IPS-20b (cell line): ENCODE measurements at regions not wholly inside any gene's neighbourhood (a gene's known extent, or its start where the extent isn't known, plus 50 kb on each side); places are given as distances from the start of the nearest gene placed in this dataset.

Experiments
- H3K27ac ChIP-seq: one replicate; pipeline ENCODE4 v1.5.1; 2013; ENCODE audit warnings: low read length
- H3K27me3 ChIP-seq: 2 replicates; pipeline ENCODE4 v1.6.1; 2013; ENCODE audit warnings: mild to moderate bottlenecking, low read length, inconsistent platforms; ENCODE audit not compliant: insufficient read depth
- H3K36me3 ChIP-seq: 2 replicates; pipeline ENCODE4 v1.6.1; 2013; ENCODE audit warnings: low read depth, mild to moderate bottlenecking, inconsistent platforms, low read length, moderate library complexity; ENCODE audit not compliant: insufficient read depth
- H3K4me1 ChIP-seq: 2 replicates; pipeline ENCODE4 v1.6.1; 2013; ENCODE audit warnings: mild to moderate bottlenecking, control low read depth, inconsistent platforms, low read length, moderate library complexity; ENCODE audit not compliant: insufficient read depth
- H3K4me3 ChIP-seq: 2 replicates; pipeline ENCODE4 v1.5.1; 2013; ENCODE audit warnings: mild to moderate bottlenecking, low read length, inconsistent platforms
- H3K9ac ChIP-seq: 2 replicates; pipeline ENCODE4 v1.6.1; 2013; ENCODE audit warnings: low read depth, mild to moderate bottlenecking, inconsistent platforms, low read length, moderate library complexity
- H3K9me3 ChIP-seq: 2 replicates; pipeline ENCODE4 v1.6.1; 2013; ENCODE audit warnings: mild to moderate bottlenecking, low read depth, low read length, inconsistent platforms; ENCODE audit not compliant: insufficient read depth

- Histone ChIP-seq H3K9me3 (no peaks in the 10 kb centered on the region), H3K4me3 (no peak overlapping the region), H3K9ac (no peak overlapping the region), H3K27ac (no peak overlapping the region), H3K36me3 (no peaks in the 10 kb centered on the region), H3K27me3 (no peaks in the 10 kb centered on the region), H3K4me1 (no peaks in the 10 kb centered on the region)
These were observed 461.7 kb upstream of the SOX11 start for GRCh38 chr2:5230444-5230843.

GRCh38 chr2:5230855-5231254 lies 461.3 kb upstream of the SOX11 start:
- H3K9ac ChIP-seq: no peak overlapping the region
- H3K4me1 ChIP-seq: no peaks in the 10 kb centered on the region
- no peaks in the 10 kb centered on the region for H3K36me3 ChIP-seq
- H3K4me3 ChIP-seq: no peak overlapping the region
- no peak overlapping the region for H3K27ac ChIP-seq
- no peaks in the 10 kb centered on the region for H3K27me3 ChIP-seq
- no peaks in the 10 kb centered on the region for H3K9me3 ChIP-seq

- Histone ChIP-seq H3K9ac (no peak overlapping the region), H3K4me1 (no peaks in the 10 kb centered on the region), H3K27me3 (no peaks in the 10 kb centered on the region), H3K27ac (no peak overlapping the region), H3K36me3 (no peaks in the 10 kb centered on the region), H3K4me3 (no peak overlapping the region), H3K9me3 (no peaks in the 10 kb centered on the region)
These were observed 460.9 kb upstream of the SOX11 start for GRCh38 chr2:5231287-5231686.

DNA sequence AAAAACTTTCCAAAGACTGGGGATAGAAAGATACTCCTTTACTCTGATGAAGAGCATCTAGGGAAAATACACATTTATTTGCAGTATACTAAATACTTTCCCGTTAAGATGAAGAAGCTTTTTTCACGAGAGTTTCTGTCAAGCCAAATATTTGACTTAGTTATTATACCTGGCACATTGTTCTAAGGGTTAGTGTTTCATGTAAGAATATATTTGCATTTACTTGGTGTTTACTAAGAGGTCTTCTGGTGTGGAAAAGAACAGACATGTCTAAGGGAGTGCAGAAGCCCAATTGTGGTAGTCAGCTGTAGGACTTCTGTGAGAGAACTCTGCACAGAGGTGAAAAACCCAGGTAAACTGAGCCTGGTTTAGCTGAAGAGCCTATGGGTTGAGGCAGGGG lies 457.6 kb upstream of the SOX11 start:
- H3K9me3 ChIP-seq: no peaks in the 10 kb centered on the region
- no peaks in the 10 kb centered on the region for H3K27me3 ChIP-seq
- H3K27ac ChIP-seq: no peak overlapping the region
- no peak overlapping the region for H3K4me3 ChIP-seq
- H3K4me1 ChIP-seq: no peaks in the 10 kb centered on the region
- no peak overlapping the region for H3K9ac ChIP-seq
- no peaks in the 10 kb centered on the region for H3K36me3 ChIP-seq

DNA sequence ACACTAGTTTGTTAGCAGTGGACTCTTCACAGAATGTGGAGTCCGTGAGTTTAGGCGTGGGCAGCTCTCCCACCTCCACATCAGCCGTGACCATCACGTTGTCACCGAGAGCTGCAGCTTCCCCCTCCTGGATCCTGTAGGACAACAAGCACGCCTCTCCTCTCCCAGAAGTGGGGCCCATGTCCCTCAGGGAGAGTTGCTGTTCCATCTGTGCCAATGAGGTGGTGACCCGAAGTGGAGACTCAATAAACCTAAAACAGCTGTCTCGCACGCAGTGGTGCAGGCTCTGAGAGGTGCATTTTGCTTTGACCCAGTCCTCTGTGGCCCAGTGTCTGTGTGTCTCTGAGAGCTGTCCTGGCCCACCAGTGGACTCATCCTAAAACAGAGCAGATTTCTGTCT lies 456.5 kb upstream of the SOX11 start:
- no peaks in the 10 kb centered on the region for H3K9me3 ChIP-seq
- no peaks in the 10 kb centered on the region for H3K36me3 ChIP-seq
- H3K27ac ChIP-seq: no peak overlapping the region
- no peaks in the 10 kb centered on the region for H3K27me3 ChIP-seq
- H3K4me1 ChIP-seq: no peaks in the 10 kb centered on the region
- H3K4me3 ChIP-seq: no peak overlapping the region
- H3K9ac ChIP-seq: no peak overlapping the region

- H3K27ac ChIP-seq: no peak overlapping the region
- H3K9me3 ChIP-seq: no peaks in the 10 kb centered on the region
- no peaks in the 10 kb centered on the region for H3K4me1 ChIP-seq
- H3K27me3 ChIP-seq: no peaks in the 10 kb centered on the region
- H3K36me3 ChIP-seq: no peaks in the 10 kb centered on the region
- H3K9ac ChIP-seq: no peak overlapping the region
- H3K4me3 ChIP-seq: no peak overlapping the region
These were observed 455.9 kb upstream of the SOX11 start for GRCh38 chr2:5236249-5236648.

GRCh38 chr2:5242751-5243150 lies 449.4 kb upstream of the SOX11 start:
- Histone ChIP-seq H3K36me3 (no peaks in the 10 kb centered on the region), H3K9ac (no peak overlapping the region), H3K9me3 (no peaks in the 10 kb centered on the region), H3K27me3 (no peaks in the 10 kb centered on the region), H3K4me3 (no peak overlapping the region), H3K4me1 (no peaks in the 10 kb centered on the region), H3K27ac (no peak overlapping the region)

DNA sequence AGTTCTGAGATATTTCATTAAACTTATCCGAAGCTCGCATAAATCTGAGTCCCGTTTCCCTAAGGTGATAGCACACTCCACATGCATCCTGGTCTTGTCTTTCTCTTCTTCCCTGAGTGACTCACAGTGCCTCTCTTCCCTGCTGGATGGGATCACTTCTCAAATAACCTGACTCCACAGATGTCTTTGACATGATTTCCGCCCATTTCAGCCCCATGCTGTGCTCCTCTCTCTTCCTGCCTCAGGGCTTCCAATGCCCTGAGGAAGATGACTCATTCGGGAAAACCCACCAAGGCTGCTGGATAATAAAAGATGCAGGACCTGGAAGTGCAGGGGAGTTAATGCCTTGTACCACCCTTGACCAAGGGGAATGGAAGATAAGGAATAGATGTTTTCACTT lies 441.7 kb upstream of the SOX11 start:
- Histone ChIP-seq H3K9ac (no peak overlapping the region), H3K9me3 (no peaks in the 10 kb centered on the region), H3K36me3 (no peaks in the 10 kb centered on the region), H3K27me3 (no peaks in the 10 kb centered on the region), H3K27ac (no peak overlapping the region), H3K4me1 (peaks cover 7% of the 10 kb centered on the region; the same call in 1 of the 2 replicates), H3K4me3 (no peak overlapping the region)

DNA sequence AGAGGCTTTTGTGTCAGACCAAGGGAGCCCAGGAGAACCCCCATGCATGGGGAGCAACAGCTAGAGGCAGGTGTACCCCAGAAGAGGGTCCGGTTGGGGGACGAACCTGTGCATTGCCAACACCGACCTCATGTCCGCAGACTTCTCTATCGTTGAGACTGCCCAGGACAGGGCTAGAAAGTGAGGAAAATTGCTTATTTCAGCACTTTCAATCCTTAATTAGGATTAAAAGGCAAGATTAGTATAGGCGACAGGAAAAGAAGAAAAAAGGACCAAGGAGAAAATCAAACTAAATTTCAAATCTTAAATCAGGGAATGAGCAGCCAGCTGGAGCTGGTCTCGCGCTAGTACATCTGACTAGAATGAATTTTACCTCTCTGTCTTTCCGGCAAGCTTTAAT lies 438.9 kb upstream of the SOX11 start:
- peaks cover 7% of the 10 kb centered on the region; the same call in 1 of the 2 replicates for H3K4me1 ChIP-seq
- no peaks in the 10 kb centered on the region for H3K36me3 ChIP-seq
- H3K27ac ChIP-seq: no peak overlapping the region
- no peak overlapping the region for H3K4me3 ChIP-seq
- H3K27me3 ChIP-seq: no peaks in the 10 kb centered on the region
- H3K9ac ChIP-seq: no peak overlapping the region
- H3K9me3 ChIP-seq: 0 out of 2 replicates have a peak, but pooled peaks cover 3% of the 10 kb centered on the region

- no peak overlapping the region for H3K27ac ChIP-seq
- no peaks in the 10 kb centered on the region for H3K27me3 ChIP-seq
- 0 out of 2 replicates have a peak, but pooled peaks cover 11% of the 10 kb centered on the region for H3K9me3 ChIP-seq
- no peak overlapping the region for H3K9ac ChIP-seq
- H3K4me1 ChIP-seq: peaks cover 5% of the 10 kb centered on the region; the same call in 1 of the 2 replicates
- H3K36me3 ChIP-seq: no peaks in the 10 kb centered on the region
- H3K4me3 ChIP-seq: no peak overlapping the region
These were observed 437.3 kb upstream of the SOX11 start for GRCh38 chr2:5254791-5255332.

DNA sequence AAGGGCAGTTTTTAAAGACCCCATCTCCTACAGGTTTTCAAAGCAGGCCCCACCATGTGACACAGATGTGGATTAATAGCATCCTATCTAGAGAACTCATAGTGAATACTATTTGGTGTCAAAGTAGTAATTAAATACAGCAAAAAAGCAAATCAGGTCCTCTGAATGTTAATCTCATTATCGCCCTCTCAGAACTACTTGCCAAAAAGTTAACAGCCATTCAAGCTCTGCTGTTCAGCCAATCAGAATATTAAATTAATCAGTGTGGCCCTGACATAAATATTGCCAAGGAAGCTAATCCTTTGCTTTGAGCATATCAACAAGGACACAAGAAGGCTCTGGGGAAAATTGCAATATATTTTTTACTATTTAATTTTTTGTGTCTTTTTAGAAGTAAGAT lies 428.9 kb upstream of the SOX11 start:
- 0 out of 2 replicates have a peak, but pooled peaks cover 7% of the 10 kb centered on the region for H3K9me3 ChIP-seq

DNA sequence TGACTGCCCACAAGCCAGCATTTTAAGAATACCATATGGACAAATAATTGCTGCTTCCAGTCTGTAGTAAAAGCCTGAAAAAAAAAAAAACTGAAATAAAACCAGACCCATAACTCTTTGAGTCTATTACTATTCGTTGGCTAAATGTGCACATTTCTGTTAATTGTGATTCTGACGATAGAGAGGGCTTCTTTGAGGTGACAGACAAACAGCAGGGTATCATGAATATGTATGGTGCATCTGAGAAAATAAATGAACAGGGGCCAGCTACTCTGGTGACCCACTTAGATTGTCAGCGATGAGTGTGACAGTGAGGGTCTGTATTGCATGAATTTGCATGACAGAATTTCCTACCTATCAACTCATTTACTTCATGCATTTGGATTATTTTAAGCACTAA lies 427.8 kb upstream of the SOX11 start:
- Histone ChIP-seq H3K4me1 (no peaks in the 10 kb centered on the region), H3K9me3 (0 out of 2 replicates have a peak, but pooled peaks cover under 1% of the 10 kb centered on the region), H3K4me3 (no peak overlapping the region)

More for the DNA sequence above, 428.9 kb upstream of the SOX11 start:
- no peak overlapping the region for H3K4me3 ChIP-seq
- H3K27ac ChIP-seq: no peak overlapping the region
- H3K36me3 ChIP-seq: no peaks in the 10 kb centered on the region
- H3K4me1 ChIP-seq: no peaks in the 10 kb centered on the region
- H3K27me3 ChIP-seq: no peaks in the 10 kb centered on the region
- H3K9ac ChIP-seq: no peak overlapping the region

More for the DNA sequence above, 427.8 kb upstream of the SOX11 start:
- no peak overlapping the region for H3K27ac ChIP-seq
- H3K9ac ChIP-seq: no peak overlapping the region
- H3K36me3 ChIP-seq: no peaks in the 10 kb centered on the region
- no peaks in the 10 kb centered on the region for H3K27me3 ChIP-seq
